SK-N-SH (cell line): ENCODE measurements at regions not wholly inside any gene's neighbourhood (a gene's known extent, or its start where the extent isn't known, plus 50 kb on each side); places are given as distances from the start of the nearest gene placed in this dataset.

Source experiments
- EP300 ChIP-seq, 2 experiments: IDR thresholded peaks; 2 replicates each; pipeline versions ENCODE4 v1.4.0 to v1.6.1; 2012; ENCODE audit warnings: borderline replicate concordance in 1 of 2, low read depth in 1 of 2, low read length in 1 of 2
- EZH2phosphoT487 ChIP-seq: fragments of 200-600 bp; sonication (generic); IDR thresholded peaks from 2 replicates; pipeline ENCODE4 v1.6.1; 2017; ENCODE audit warnings: low read depth, mixed run types, mild to moderate bottlenecking, antibody characterized with exemption, moderate library complexity, borderline replicate concordance
- MEF2A ChIP-seq: IDR thresholded peaks from 2 replicates; pipeline ENCODE4 v1.4.0; 2012; ENCODE audit warnings: low read depth, borderline replicate concordance
- RAD21 ChIP-seq: IDR thresholded peaks from 2 replicates; pipeline ENCODE4 v1.6.1; 2012; ENCODE audit warnings: mild to moderate bottlenecking, low read length
- RXRA ChIP-seq: IDR thresholded peaks from 2 replicates; pipeline ENCODE4 v1.4.0; 2012; ENCODE audit warnings: low read depth, mild to moderate bottlenecking, borderline replicate concordance
- SIN3A ChIP-seq: IDR thresholded peaks from 2 replicates; pipeline ENCODE4 v1.6.1; 2012; ENCODE audit warnings: low read depth, mild to moderate bottlenecking, low read length, moderate library complexity, borderline replicate concordance
- TAF1 ChIP-seq: IDR thresholded peaks from 2 replicates; pipeline ENCODE4 v1.6.1; 2012; ENCODE audit warnings: low read depth, mild to moderate bottlenecking, low read length, moderate library complexity, borderline replicate concordance
- TCF12 ChIP-seq: IDR thresholded peaks from 2 replicates; pipeline ENCODE4 v1.4.0; 2012
- TF ChIP-seq, protein P1 (sequence below): IDR thresholded peaks from 2 replicates; pipeline ENCODE4 v1.4.0; 2012; ENCODE audit warnings: low read depth, borderline replicate concordance
- TF ChIP-seq, protein P2 (sequence below): fragments of 200-600 bp; sonication (generic); IDR thresholded peaks from 2 replicates; pipeline ENCODE4 v1.6.1; 2017; ENCODE audit warnings: antibody characterized with exemption, mild to moderate bottlenecking, moderate library complexity
- TF ChIP-seq, protein P3 (sequence below): IDR thresholded peaks from 2 replicates; pipeline ENCODE4 v1.6.1; 2012; ENCODE audit warnings: mild to moderate bottlenecking, low read depth, low read length, moderate library complexity
- TF ChIP-seq, protein P4 (sequence below): fragments of 150-350 bp; IDR thresholded peaks from 2 replicates; pipeline ENCODE4 v1.6.1; 2017; ENCODE audit warnings: antibody characterized with exemption, low read length, low read depth, borderline replicate concordance

DNA sequence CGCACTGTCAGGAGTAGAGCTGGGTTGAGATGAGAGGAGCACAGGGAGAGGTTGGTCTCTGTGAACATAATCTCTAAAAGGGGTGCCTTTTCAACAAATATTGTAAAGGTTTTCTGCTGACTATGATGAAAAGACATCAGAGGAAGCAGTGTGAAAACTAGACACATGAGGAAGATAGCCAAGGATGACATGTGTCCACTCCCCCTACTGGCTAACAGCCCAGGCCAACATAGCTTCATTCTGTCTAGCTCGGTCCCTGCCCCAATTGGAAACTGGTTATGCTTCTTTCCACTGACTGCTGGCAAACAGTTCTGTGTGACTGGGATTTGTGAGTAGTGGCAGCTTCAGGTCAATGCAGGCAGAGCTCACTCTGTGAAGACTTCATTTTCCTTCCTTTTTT lies 115.4 kb upstream of the ESX1 start:
- TF ChIP-seq, protein P1, sequence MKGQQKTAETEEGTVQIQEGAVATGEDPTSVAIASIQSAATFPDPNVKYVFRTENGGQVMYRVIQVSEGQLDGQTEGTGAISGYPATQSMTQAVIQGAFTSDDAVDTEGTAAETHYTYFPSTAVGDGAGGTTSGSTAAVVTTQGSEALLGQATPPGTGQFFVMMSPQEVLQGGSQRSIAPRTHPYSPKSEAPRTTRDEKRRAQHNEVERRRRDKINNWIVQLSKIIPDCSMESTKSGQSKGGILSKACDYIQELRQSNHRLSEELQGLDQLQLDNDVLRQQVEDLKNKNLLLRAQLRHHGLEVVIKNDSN, result no peak
- TF ChIP-seq, protein P2, sequence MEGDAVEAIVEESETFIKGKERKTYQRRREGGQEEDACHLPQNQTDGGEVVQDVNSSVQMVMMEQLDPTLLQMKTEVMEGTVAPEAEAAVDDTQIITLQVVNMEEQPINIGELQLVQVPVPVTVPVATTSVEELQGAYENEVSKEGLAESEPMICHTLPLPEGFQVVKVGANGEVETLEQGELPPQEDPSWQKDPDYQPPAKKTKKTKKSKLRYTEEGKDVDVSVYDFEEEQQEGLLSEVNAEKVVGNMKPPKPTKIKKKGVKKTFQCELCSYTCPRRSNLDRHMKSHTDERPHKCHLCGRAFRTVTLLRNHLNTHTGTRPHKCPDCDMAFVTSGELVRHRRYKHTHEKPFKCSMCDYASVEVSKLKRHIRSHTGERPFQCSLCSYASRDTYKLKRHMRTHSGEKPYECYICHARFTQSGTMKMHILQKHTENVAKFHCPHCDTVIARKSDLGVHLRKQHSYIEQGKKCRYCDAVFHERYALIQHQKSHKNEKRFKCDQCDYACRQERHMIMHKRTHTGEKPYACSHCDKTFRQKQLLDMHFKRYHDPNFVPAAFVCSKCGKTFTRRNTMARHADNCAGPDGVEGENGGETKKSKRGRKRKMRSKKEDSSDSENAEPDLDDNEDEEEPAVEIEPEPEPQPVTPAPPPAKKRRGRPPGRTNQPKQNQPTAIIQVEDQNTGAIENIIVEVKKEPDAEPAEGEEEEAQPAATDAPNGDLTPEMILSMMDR, result no peak
- TF ChIP-seq TCF12 (no peak), RXRA (no peak), RAD21 (no peak), SIN3A (no peak), TAF1 (no peak), MEF2A (no peak), EP300 (IDR thresholded peaks at IDR 0.05; ENCODE audit: borderline replicate concordance in 1 of 2, low read depth in 1 of 2, low read length in 1 of 2) (no peak), EZH2phosphoT487 (no peak)
- TF ChIP-seq, protein P3, sequence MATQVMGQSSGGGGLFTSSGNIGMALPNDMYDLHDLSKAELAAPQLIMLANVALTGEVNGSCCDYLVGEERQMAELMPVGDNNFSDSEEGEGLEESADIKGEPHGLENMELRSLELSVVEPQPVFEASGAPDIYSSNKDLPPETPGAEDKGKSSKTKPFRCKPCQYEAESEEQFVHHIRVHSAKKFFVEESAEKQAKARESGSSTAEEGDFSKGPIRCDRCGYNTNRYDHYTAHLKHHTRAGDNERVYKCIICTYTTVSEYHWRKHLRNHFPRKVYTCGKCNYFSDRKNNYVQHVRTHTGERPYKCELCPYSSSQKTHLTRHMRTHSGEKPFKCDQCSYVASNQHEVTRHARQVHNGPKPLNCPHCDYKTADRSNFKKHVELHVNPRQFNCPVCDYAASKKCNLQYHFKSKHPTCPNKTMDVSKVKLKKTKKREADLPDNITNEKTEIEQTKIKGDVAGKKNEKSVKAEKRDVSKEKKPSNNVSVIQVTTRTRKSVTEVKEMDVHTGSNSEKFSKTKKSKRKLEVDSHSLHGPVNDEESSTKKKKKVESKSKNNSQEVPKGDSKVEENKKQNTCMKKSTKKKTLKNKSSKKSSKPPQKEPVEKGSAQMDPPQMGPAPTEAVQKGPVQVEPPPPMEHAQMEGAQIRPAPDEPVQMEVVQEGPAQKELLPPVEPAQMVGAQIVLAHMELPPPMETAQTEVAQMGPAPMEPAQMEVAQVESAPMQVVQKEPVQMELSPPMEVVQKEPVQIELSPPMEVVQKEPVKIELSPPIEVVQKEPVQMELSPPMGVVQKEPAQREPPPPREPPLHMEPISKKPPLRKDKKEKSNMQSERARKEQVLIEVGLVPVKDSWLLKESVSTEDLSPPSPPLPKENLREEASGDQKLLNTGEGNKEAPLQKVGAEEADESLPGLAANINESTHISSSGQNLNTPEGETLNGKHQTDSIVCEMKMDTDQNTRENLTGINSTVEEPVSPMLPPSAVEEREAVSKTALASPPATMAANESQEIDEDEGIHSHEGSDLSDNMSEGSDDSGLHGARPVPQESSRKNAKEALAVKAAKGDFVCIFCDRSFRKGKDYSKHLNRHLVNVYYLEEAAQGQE, result no peak
- TF ChIP-seq, protein P4, sequence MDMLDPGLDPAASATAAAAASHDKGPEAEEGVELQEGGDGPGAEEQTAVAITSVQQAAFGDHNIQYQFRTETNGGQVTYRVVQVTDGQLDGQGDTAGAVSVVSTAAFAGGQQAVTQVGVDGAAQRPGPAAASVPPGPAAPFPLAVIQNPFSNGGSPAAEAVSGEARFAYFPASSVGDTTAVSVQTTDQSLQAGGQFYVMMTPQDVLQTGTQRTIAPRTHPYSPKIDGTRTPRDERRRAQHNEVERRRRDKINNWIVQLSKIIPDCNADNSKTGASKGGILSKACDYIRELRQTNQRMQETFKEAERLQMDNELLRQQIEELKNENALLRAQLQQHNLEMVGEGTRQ, result no peak
